ENCODE measurements at regions not wholly inside any gene's neighbourhood (a gene's known extent, or its start where the extent isn't known, plus 50 kb on each side); places are given as distances from the start of the nearest gene placed in this dataset.

- H3K4me3 ChIP-seq (ENCODE audit: low read length), result no peak overlapping the region
- DNase-seq (ENCODE audit: low read depth), result no peak
- TF ChIP-seq CTCF (conservative IDR thresholded peaks at IDR 0.05; ENCODE audit: low read length), result no peak
These were observed 348.5 kb downstream of the TCERG1L start for GRCh38 chr10:130963052-130963393.

- DNase-seq (ENCODE audit: low read depth), result no peak
- TF ChIP-seq CTCF (conservative IDR thresholded peaks at IDR 0.05; ENCODE audit: low read length), result no peak
- H3K4me3 ChIP-seq (ENCODE audit: low read length), result no peak overlapping the region
These were observed 347.6 kb downstream of the TCERG1L start for GRCh38 chr10:130963786-130964522.

GRCh38 chr10:130964771-130965170 lies 346.8 kb downstream of the TCERG1L start:
- no peak for DNase-seq (ENCODE audit: low read depth)
- H3K4me3 ChIP-seq (ENCODE audit: low read length), result no peak overlapping the region
- TF ChIP-seq CTCF (conservative IDR thresholded peaks at IDR 0.05; ENCODE audit: low read length), result no peak

- no peak for TF ChIP-seq CTCF (conservative IDR thresholded peaks at IDR 0.05; ENCODE audit: low read length)
- DNase-seq (ENCODE audit: low read depth), result no peak
- no peak overlapping the region for H3K4me3 ChIP-seq (ENCODE audit: low read length)
These were observed 344.4 kb downstream of the TCERG1L start for GRCh38 chr10:130967161-130967560.

- no peak for TF ChIP-seq CTCF (conservative IDR thresholded peaks at IDR 0.05; ENCODE audit: low read length)
- DNase-seq (ENCODE audit: low read depth), result no peak
- H3K4me3 ChIP-seq (ENCODE audit: low read length), result no peak overlapping the region
These were observed 343.7 kb downstream of the TCERG1L start for GRCh38 chr10:130967784-130968183.

- H3K4me3 ChIP-seq (ENCODE audit: low read length), result no peak overlapping the region
- DNase-seq (ENCODE audit: low read depth), result no peak
- no peak for TF ChIP-seq CTCF (conservative IDR thresholded peaks at IDR 0.05; ENCODE audit: low read length)
These were observed 343.0 kb downstream of the TCERG1L start for GRCh38 chr10:130968511-130968910.

- DNase-seq (ENCODE audit: low read depth), result no peak
- no peak overlapping the region for H3K4me3 ChIP-seq (ENCODE audit: low read length)
- TF ChIP-seq CTCF (conservative IDR thresholded peaks at IDR 0.05; ENCODE audit: low read length), result no peak
These were observed 342.6 kb downstream of the TCERG1L start for GRCh38 chr10:130968964-130969363.

All from AG10803 (cell line).